RWPE2 (cell line): ENCODE measurements at regions not wholly inside any gene's neighbourhood (a gene's known extent, or its start where the extent isn't known, plus 50 kb on each side); places are given as distances from the start of the nearest gene placed in this dataset.

Source experiments
- ATAC-seq: fragments of 200-7000 bp; cut with Tn5 transposase; 3 replicates; pipeline ENCODE4 v1.9.1; 2021; ENCODE audit warnings: low read depth
- DNase-seq: peaks from one replicate; pipeline ENCODE4 v3.0.0-alpha.2; 2020; ENCODE audit warnings: low spot score
- H3K27ac ChIP-seq: fragments of 450-650 bp; 2 replicates; pipeline ENCODE4 v1.5.1; 2017; ENCODE audit warnings: mild to moderate bottlenecking; ENCODE audit not compliant: poor library complexity, severe bottlenecking
- H3K27me3 ChIP-seq: fragments of 250-450 bp; sonication (Bioruptor Pico); 2 replicates; pipeline ENCODE4 v1.5.1; 2021; ENCODE audit warnings: mild to moderate bottlenecking, moderate library complexity; ENCODE audit not compliant: insufficient read depth, poor library complexity, severe bottlenecking
- H3K36me3 ChIP-seq: fragments of 250-450 bp; sonication (Bioruptor Pico); 2 replicates; pipeline ENCODE4 v1.5.1; 2020; ENCODE audit warnings: low read depth, mild to moderate bottlenecking, moderate library complexity
- H3K4me1 ChIP-seq: fragments of 250-450 bp; sonication (Bioruptor Pico); 2 replicates; pipeline ENCODE4 v1.5.1; 2021; ENCODE audit warnings: mild to moderate bottlenecking, moderate library complexity; ENCODE audit not compliant: insufficient read depth, poor library complexity, severe bottlenecking
- H3K4me3 ChIP-seq: fragments of 250-450 bp; sonication (Bioruptor Pico); 2 replicates; pipeline ENCODE4 v1.5.1; 2021; ENCODE audit warnings: mild to moderate bottlenecking, moderate library complexity; ENCODE audit not compliant: severe bottlenecking
- H3K9me3 ChIP-seq: fragments of 250-450 bp; sonication (Bioruptor Pico); 2 replicates; pipeline ENCODE4 v1.5.1; 2021; ENCODE audit warnings: mild to moderate bottlenecking, moderate library complexity; ENCODE audit not compliant: severe bottlenecking
- CTCF ChIP-seq: fragments of 450-650 bp; IDR thresholded peaks from one replicate; pipeline ENCODE4 v1.5.1; 2017; ENCODE audit warnings: mild to moderate bottlenecking, moderate library complexity; ENCODE audit not compliant: poor library complexity, severe bottlenecking

GRCh38 chr13:111519490-111520170 is 199.2 kb downstream of the TEX29 start:
- Histone ChIP-seq H3K4me1 (no peaks in the 10 kb centered on the region), H3K27ac (no peak overlapping the region), H3K27me3 (no peaks in the 10 kb centered on the region), H3K9me3 (no peaks in the 10 kb centered on the region), H3K36me3 (no peaks in the 10 kb centered on the region), H3K4me3 (no peak overlapping the region)
- TF ChIP-seq CTCF = no peak
- DNase-seq (no peak), ATAC-seq (no peak)

- Histone ChIP-seq H3K9me3 (no peaks in the 10 kb centered on the region), H3K4me1 (no peaks in the 10 kb centered on the region), H3K4me3 (no peak overlapping the region), H3K27ac (no peak overlapping the region), H3K27me3 (no peaks in the 10 kb centered on the region), H3K36me3 (no peaks in the 10 kb centered on the region)
- TF ChIP-seq CTCF = no peak
- DNase-seq (no peak), ATAC-seq (no peak)
Observed at GRCh38 chr13:111521030-111521429, 200.6 kb downstream of the TEX29 start.

DNA sequence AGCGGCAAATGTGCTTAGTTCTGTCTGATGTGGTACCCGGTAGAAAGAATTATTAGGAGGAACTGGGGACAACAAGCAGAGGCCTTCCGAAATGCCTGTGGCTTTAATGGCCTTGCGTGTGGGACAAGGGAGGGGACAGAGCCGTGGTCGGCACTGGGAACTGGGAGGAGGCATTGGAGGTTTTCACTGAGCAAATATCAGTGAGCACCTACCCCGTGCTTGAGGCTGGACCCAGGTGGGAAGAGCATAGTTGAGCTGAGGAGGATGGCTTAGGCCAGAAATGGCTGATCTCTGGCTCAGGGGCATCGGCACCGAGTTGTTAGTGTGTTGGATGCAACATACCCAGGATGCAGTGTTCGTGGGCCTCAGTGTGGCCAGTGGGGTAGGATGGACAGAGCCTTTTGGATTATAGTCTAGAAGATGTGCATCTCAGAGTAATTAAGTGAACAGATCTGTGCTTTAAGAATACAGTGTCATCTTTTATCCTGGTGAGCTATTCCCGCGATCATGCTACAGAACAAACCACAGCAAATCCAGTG is 201.3 kb downstream of the TEX29 start:
- H3K27me3 ChIP-seq = no peaks in the 10 kb centered on the region
- no peak for TF ChIP-seq CTCF
- H3K27ac ChIP-seq = no peak overlapping the region
- H3K9me3 ChIP-seq = no peaks in the 10 kb centered on the region
- DNase-seq (no peak), ATAC-seq (no peak)
- H3K4me3 ChIP-seq = no peak overlapping the region
- H3K36me3 ChIP-seq = no peaks in the 10 kb centered on the region
- H3K4me1 ChIP-seq = no peaks in the 10 kb centered on the region

DNA sequence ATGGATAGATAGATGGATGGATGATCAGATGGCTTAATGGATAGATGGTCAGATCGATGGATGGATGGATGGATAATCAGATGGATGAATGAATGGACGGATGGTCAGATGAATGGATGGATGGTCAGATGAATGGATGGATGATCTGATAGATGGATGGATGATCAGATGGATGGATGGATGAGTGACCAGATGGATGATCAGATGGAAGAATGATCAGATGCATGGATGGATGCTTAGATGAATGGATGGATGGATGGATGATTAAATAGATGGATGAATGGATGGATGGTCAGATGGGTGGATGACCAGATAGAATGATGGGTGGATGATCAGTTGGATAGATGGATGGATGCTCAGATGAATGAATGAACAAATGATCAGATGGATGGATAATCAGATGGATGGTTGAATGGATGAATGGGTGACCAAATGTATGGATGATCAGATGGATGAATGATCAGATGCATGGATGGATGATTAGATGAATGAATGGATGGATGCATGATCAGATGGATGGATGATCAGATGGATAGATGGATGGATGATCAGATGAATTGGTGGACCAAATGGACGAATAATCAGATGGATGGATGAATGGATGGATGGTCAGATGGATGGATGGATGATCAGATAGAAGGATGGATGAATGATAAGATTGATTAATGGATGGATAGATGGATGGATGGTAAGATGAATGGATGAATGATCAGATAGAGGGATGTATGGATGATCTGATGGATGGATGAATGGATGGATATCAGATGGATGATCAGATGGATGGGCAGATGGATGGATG is 205.1 kb downstream of the TEX29 start:
- DNase-seq (no peak), ATAC-seq (no peak)
- Histone ChIP-seq H3K36me3 (no peaks in the 10 kb centered on the region), H3K9me3 (no peaks in the 10 kb centered on the region), H3K4me3 (no peak overlapping the region), H3K27ac (no peak overlapping the region), H3K27me3 (peaks cover under 1% of the 10 kb centered on the region), H3K4me1 (no peaks in the 10 kb centered on the region)
- TF ChIP-seq CTCF = no peak
